ENCODE measurements at regions not wholly inside any gene's neighbourhood (a gene's known extent, or its start where the extent isn't known, plus 50 kb on each side); places are given as distances from the start of the nearest gene placed in this dataset.

DNA sequence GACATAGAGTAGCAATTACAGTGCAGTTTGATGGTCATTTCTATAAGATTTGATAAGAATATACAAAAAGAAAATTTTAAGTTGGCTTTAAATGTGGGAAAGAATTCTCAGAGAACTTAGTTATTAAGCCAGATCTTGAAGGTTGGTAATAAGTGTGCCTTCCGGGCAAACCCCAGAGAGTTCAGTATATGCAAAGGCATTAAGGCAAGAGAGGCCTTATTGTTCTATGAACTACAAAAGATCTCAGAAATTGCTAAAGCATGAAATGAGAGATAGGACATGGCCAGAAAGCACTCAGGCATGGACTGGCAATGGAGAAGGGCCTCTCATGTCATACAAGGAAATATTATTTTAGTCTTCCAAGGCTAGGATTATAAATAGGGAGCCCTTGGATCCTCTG, 390.2 kb upstream of the C1orf87 start:
- H2AFZ ChIP-seq (ENCODE audit: low read depth, low read length): no peak overlapping the region
- no peaks in the 10 kb centered on the region for H3F3A ChIP-seq (ENCODE audit: insufficient read depth, low read length, poor library complexity, severe bottlenecking)
- no peak overlapping the region for H3K27ac ChIP-seq (ENCODE audit: low read length)
- no peak overlapping the region for H3K9ac ChIP-seq (ENCODE audit: low read length)
- no peak for TF ChIP-seq EZH2 (IDR thresholded peaks at IDR 0.05; ENCODE audit: borderline replicate concordance, insufficient read depth, low read length, poor library complexity, severe bottlenecking)
- TF ChIP-seq SMC3 (conservative IDR thresholded peaks at IDR 0.05; ENCODE audit: poor library complexity): no peak
- TF ChIP-seq POLR2AphosphoS5 (IDR thresholded peaks at IDR 0.05): no peak
- TF ChIP-seq, protein P1, sequence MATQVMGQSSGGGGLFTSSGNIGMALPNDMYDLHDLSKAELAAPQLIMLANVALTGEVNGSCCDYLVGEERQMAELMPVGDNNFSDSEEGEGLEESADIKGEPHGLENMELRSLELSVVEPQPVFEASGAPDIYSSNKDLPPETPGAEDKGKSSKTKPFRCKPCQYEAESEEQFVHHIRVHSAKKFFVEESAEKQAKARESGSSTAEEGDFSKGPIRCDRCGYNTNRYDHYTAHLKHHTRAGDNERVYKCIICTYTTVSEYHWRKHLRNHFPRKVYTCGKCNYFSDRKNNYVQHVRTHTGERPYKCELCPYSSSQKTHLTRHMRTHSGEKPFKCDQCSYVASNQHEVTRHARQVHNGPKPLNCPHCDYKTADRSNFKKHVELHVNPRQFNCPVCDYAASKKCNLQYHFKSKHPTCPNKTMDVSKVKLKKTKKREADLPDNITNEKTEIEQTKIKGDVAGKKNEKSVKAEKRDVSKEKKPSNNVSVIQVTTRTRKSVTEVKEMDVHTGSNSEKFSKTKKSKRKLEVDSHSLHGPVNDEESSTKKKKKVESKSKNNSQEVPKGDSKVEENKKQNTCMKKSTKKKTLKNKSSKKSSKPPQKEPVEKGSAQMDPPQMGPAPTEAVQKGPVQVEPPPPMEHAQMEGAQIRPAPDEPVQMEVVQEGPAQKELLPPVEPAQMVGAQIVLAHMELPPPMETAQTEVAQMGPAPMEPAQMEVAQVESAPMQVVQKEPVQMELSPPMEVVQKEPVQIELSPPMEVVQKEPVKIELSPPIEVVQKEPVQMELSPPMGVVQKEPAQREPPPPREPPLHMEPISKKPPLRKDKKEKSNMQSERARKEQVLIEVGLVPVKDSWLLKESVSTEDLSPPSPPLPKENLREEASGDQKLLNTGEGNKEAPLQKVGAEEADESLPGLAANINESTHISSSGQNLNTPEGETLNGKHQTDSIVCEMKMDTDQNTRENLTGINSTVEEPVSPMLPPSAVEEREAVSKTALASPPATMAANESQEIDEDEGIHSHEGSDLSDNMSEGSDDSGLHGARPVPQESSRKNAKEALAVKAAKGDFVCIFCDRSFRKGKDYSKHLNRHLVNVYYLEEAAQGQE (IDR thresholded peaks at IDR 0.05; ENCODE audit: borderline replicate concordance): no peak
- no peak for TF ChIP-seq RAD21 (conservative IDR thresholded peaks at IDR 0.05)
- TF ChIP-seq EP300 (conservative IDR thresholded peaks at IDR 0.05; ENCODE audit: poor library complexity, severe bottlenecking): no peak
- TF ChIP-seq, protein P2, sequence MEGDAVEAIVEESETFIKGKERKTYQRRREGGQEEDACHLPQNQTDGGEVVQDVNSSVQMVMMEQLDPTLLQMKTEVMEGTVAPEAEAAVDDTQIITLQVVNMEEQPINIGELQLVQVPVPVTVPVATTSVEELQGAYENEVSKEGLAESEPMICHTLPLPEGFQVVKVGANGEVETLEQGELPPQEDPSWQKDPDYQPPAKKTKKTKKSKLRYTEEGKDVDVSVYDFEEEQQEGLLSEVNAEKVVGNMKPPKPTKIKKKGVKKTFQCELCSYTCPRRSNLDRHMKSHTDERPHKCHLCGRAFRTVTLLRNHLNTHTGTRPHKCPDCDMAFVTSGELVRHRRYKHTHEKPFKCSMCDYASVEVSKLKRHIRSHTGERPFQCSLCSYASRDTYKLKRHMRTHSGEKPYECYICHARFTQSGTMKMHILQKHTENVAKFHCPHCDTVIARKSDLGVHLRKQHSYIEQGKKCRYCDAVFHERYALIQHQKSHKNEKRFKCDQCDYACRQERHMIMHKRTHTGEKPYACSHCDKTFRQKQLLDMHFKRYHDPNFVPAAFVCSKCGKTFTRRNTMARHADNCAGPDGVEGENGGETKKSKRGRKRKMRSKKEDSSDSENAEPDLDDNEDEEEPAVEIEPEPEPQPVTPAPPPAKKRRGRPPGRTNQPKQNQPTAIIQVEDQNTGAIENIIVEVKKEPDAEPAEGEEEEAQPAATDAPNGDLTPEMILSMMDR (IDR thresholded peaks at IDR 0.05; ENCODE audit: poor library complexity, severe bottlenecking): no peak
- TF ChIP-seq MXI1 (conservative IDR thresholded peaks at IDR 0.05; ENCODE audit: poor library complexity, severe bottlenecking): no peak
- no peak for TF ChIP-seq TAF1 (IDR thresholded peaks at IDR 0.05; ENCODE audit: low read depth)
- H4K20me1 ChIP-seq (ENCODE audit: insufficient read depth): no peaks in the 10 kb centered on the region
- H3K4me3 ChIP-seq (ENCODE audit: low read length): no peak overlapping the region
- H3K9me2 ChIP-seq (ENCODE audit: insufficient read depth, low read length): no peaks in the 10 kb centered on the region
- H3K9me3 ChIP-seq (ENCODE audit: low read length): no peaks in the 10 kb centered on the region
- H3K4me2 ChIP-seq (ENCODE audit: low read length): no peak overlapping the region
- H3K79me2 ChIP-seq (replicated peaks; ENCODE audit: insufficient read depth, low read length): no peaks in the 10 kb centered on the region
- no peaks in the 10 kb centered on the region for H3K27me3 ChIP-seq (ENCODE audit: insufficient read depth, low read depth, low read length)
- H3K36me3 ChIP-seq (ENCODE audit: insufficient read depth, low read length): no peaks in the 10 kb centered on the region

DNA sequence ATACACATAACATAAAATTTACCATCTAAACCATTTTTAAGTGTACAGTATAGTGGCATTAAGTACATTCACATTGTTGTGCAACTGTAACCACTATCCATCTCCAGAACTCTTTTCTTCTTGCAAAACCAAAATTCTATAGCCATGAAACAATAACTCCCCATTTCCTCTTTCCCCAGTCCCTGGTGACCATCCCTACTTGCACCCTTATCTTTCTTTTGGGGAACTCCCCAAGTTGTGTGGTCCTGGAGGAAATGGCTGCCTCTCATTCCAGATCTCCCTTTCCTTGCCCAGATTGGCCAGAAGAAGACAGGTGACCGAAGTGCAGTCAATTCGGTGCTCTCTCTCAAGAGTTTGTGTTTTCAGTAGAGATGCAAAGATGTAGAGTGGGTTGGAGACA, 389.6 kb upstream of the C1orf87 start:
- Histone ChIP-seq H3K27me3 (ENCODE audit: insufficient read depth, low read depth, low read length) (no peaks in the 10 kb centered on the region), H2AFZ (ENCODE audit: low read depth, low read length) (no peak overlapping the region)

More for the DNA sequence above, 389.6 kb upstream of the C1orf87 start:
- Histone ChIP-seq H3F3A (ENCODE audit: insufficient read depth, low read length, poor library complexity, severe bottlenecking) (no peaks in the 10 kb centered on the region), H3K9me2 (ENCODE audit: insufficient read depth, low read length) (no peaks in the 10 kb centered on the region), H3K4me3 (ENCODE audit: low read length) (no peak overlapping the region), H3K27ac (ENCODE audit: low read length) (no peak overlapping the region), H3K4me2 (ENCODE audit: low read length) (no peak overlapping the region), H4K20me1 (ENCODE audit: insufficient read depth) (no peaks in the 10 kb centered on the region), H3K79me2 (replicated peaks; ENCODE audit: insufficient read depth, low read length) (no peaks in the 10 kb centered on the region), H3K36me3 (ENCODE audit: insufficient read depth, low read length) (no peaks in the 10 kb centered on the region), H3K9me3 (ENCODE audit: low read length) (no peaks in the 10 kb centered on the region), H3K9ac (ENCODE audit: low read length) (no peak overlapping the region)
- TF ChIP-seq, protein P2 (IDR thresholded peaks at IDR 0.05; ENCODE audit: poor library complexity, severe bottlenecking): no peak
- no peak for TF ChIP-seq SMC3 (conservative IDR thresholded peaks at IDR 0.05; ENCODE audit: poor library complexity)
- TF ChIP-seq MXI1 (conservative IDR thresholded peaks at IDR 0.05; ENCODE audit: poor library complexity, severe bottlenecking): no peak
- no peak for TF ChIP-seq EZH2 (IDR thresholded peaks at IDR 0.05; ENCODE audit: borderline replicate concordance, insufficient read depth, low read length, poor library complexity, severe bottlenecking)
- TF ChIP-seq POLR2AphosphoS5 (IDR thresholded peaks at IDR 0.05): no peak
- no peak for TF ChIP-seq EP300 (conservative IDR thresholded peaks at IDR 0.05; ENCODE audit: poor library complexity, severe bottlenecking)
- TF ChIP-seq RAD21 (conservative IDR thresholded peaks at IDR 0.05): no peak
- TF ChIP-seq TAF1 (IDR thresholded peaks at IDR 0.05; ENCODE audit: low read depth): no peak
- TF ChIP-seq, protein P1 (IDR thresholded peaks at IDR 0.05; ENCODE audit: borderline replicate concordance): no peak
